Fibroblast of peridontal ligament (primary cell): ENCODE measurements at regions not wholly inside any gene's neighbourhood (a gene's known extent, or its start where the extent isn't known, plus 50 kb on each side); places are given as distances from the start of the nearest gene placed in this dataset.
"Not testable (repeated sequence)": the region's sequence is repeated elsewhere in the genome, so short reads cannot be mapped to it uniquely, and the experiment has no call there.

Source experiments
- DNase-seq: peaks from one replicate; pipeline ENCODE4 v3.0.0-alpha.2; 2010; ENCODE audit errors: extremely low read depth

GRCh38 chr5:23235246-23235645, 272.2 kb upstream of the PRDM9 start:
- no peak for DNase-seq

GRCh38 chr5:23234197-23234596, 273.2 kb upstream of the PRDM9 start:
- DNase-seq, result no peak

GRCh38 chr5:23223846-23224245, 283.6 kb upstream of the PRDM9 start:
- no peak for DNase-seq

- DNase-seq, result no peak
These were observed 285.6 kb upstream of the PRDM9 start for GRCh38 chr5:23221831-23222230.

- no peak for DNase-seq
These were observed 290.2 kb upstream of the PRDM9 start for GRCh38 chr5:23217159-23217558.

- DNase-seq, result no peak
These were observed 291.1 kb upstream of the PRDM9 start for GRCh38 chr5:23216345-23216744.

GRCh38 chr5:23208959-23209431, 298.4 kb upstream of the PRDM9 start:
- DNase-seq, result no peak

- no peak for DNase-seq
These were observed 303.3 kb upstream of the PRDM9 start for GRCh38 chr5:23204111-23204510.

GRCh38 chr5:23169660-23170416, 316.7 kb upstream of the CDH12 start:
- DNase-seq, result no peak

GRCh38 chr5:23164971-23165370, 311.8 kb upstream of the CDH12 start:
- DNase-seq, result no peak

GRCh38 chr5:23158179-23158578, 305.0 kb upstream of the CDH12 start:
- DNase-seq, result no peak

GRCh38 chr5:23157716-23158115, 304.6 kb upstream of the CDH12 start:
- DNase-seq, result no peak

GRCh38 chr5:23157169-23157568, 304.0 kb upstream of the CDH12 start:
- no peak for DNase-seq

- no peak for DNase-seq
These were observed 294.5 kb upstream of the CDH12 start for GRCh38 chr5:23147625-23148024.

GRCh38 chr5:23146183-23146582, 293.0 kb upstream of the CDH12 start:
- no peak for DNase-seq

- DNase-seq, result no peak
These were observed 286.4 kb upstream of the CDH12 start for GRCh38 chr5:23139338-23140171.

GRCh38 chr5:23136958-23137357, 283.8 kb upstream of the CDH12 start:
- DNase-seq, result no peak

- no peak for DNase-seq
These were observed 279.1 kb upstream of the CDH12 start for GRCh38 chr5:23132231-23132630.

GRCh38 chr5:23112237-23112636, 259.1 kb upstream of the CDH12 start:
- no peak for DNase-seq

- no peak for DNase-seq
These were observed 251.9 kb upstream of the CDH12 start for GRCh38 chr5:23105021-23105420.

GRCh38 chr5:23103566-23103965, 250.4 kb upstream of the CDH12 start:
- no peak for DNase-seq

- DNase-seq, result not testable (repeated sequence)
These were observed 242.3 kb upstream of the CDH12 start for GRCh38 chr5:23095418-23095817.

GRCh38 chr5:23089286-23089685, 236.1 kb upstream of the CDH12 start:
- DNase-seq, result no peak
